ENCODE measurements at regions not wholly inside any gene's neighbourhood (a gene's known extent, or its start where the extent isn't known, plus 50 kb on each side); places are given as distances from the start of the nearest gene placed in this dataset.

DNA sequence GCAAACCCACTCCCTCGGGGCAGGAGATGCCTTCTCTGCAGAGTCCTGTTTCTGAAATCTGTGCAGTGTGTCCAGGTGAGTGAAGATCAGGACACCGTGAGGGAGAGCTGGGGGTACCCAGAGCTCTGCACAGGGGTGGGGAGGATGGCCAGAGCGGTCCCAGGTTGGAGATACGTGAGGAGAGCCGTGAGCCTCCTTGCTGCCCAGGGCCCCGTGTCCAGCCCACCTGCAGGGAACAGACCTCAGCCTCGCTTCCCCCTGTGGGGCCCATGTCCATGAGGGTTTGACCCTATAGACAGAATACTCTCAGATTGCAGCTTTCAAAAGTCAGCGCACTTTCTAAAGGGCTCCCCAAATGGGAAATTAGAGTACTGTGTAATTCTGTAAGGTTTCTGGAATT is 66.5 kb upstream of the EN2 start:
- no peak for TF ChIP-seq POLR2A (IDR thresholded peaks at IDR 0.05)
- no peak for TF ChIP-seq CTCF (IDR thresholded peaks at IDR 0.05)
- TF ChIP-seq POLR2AphosphoS5 (IDR thresholded peaks at IDR 0.05; ENCODE audit: insufficient read depth in 1 of 2, low read depth in 1 of 2), result no peak
